Loucy (cell line): ENCODE measurements at regions not wholly inside any gene's neighbourhood (a gene's known extent, or its start where the extent isn't known, plus 50 kb on each side); places are given as distances from the start of the nearest gene placed in this dataset.

Source experiments
- EZH2phosphoT487 ChIP-seq: fragments of 200-600 bp; IDR thresholded peaks from 2 replicates; pipeline ENCODE4 v1.6.1; 2018; ENCODE audit warnings: antibody characterized with exemption, mild to moderate bottlenecking, moderate library complexity, borderline replicate concordance
- TF ChIP-seq, protein P1 (sequence below): fragments of 200-600 bp; sonication (generic); conservative IDR thresholded peaks from 2 replicates; pipeline ENCODE4 v1.5.1; 2014; ENCODE audit warnings: mild to moderate bottlenecking, antibody characterized with exemption, low read length

DNA sequence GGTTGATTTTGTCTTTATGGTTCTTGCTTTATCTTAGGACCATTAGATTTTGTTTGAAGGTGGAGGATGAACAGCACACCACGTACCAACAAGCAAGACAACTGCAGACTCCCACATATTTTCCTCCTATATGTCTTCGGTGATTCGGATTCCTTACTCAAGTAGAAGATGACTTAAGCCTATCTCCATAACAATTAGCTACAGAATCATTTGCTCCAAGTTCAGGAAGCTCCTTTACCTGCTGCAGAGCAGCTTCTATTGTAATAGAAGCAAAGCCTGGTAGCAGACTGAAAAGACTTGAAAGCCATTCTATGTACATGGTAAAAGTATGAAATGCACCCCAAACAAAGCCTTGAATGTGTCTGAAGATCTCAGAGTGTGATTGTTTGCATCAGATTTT lies 229.0 kb downstream of the SOX2 start:
- TF ChIP-seq, protein P1, sequence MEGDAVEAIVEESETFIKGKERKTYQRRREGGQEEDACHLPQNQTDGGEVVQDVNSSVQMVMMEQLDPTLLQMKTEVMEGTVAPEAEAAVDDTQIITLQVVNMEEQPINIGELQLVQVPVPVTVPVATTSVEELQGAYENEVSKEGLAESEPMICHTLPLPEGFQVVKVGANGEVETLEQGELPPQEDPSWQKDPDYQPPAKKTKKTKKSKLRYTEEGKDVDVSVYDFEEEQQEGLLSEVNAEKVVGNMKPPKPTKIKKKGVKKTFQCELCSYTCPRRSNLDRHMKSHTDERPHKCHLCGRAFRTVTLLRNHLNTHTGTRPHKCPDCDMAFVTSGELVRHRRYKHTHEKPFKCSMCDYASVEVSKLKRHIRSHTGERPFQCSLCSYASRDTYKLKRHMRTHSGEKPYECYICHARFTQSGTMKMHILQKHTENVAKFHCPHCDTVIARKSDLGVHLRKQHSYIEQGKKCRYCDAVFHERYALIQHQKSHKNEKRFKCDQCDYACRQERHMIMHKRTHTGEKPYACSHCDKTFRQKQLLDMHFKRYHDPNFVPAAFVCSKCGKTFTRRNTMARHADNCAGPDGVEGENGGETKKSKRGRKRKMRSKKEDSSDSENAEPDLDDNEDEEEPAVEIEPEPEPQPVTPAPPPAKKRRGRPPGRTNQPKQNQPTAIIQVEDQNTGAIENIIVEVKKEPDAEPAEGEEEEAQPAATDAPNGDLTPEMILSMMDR = no peak
- TF ChIP-seq EZH2phosphoT487 = no peak
